UCSD-AML1 (cell line): ENCODE measurements at regions not wholly inside any gene's neighbourhood (a gene's known extent, or its start where the extent isn't known, plus 50 kb on each side); places are given as distances from the start of the nearest gene placed in this dataset.

Experiments
- DNase-seq: peaks from one replicate; lab custom pipeline; 2025; ENCODE audit not compliant: unreplicated experiment; lab: John Stamatoyannopoulos, UW

GRCh38 chr20:62580052-62580451 lies 62.3 kb upstream of the SLCO4A1 start:
- DNase-seq, result no peak

GRCh38 chr20:62580733-62581132 lies 61.6 kb upstream of the SLCO4A1 start:
- no peak for DNase-seq

GRCh38 chr20:62581308-62581707 lies 61.0 kb upstream of the SLCO4A1 start:
- no peak for DNase-seq

- no peak for DNase-seq
Observed at GRCh38 chr20:62581806-62582205, 60.5 kb upstream of the SLCO4A1 start.

- DNase-seq, result no peak
Observed at GRCh38 chr20:62583424-62583920, 58.8 kb upstream of the SLCO4A1 start.

GRCh38 chr20:62584671-62585460 lies 57.4 kb upstream of the SLCO4A1 start:
- no peak for DNase-seq

- DNase-seq, result no peak
Observed at GRCh38 chr20:62585461-62585970, 56.8 kb upstream of the SLCO4A1 start.

- no peak for DNase-seq
Observed at GRCh38 chr20:62586799-62587198, 55.5 kb upstream of the SLCO4A1 start.

- DNase-seq, result peak; percentile 35
Observed at GRCh38 chr20:62587757-62588402, 54.4 kb upstream of the SLCO4A1 start.

- DNase-seq, result no peak
Observed at GRCh38 chr20:62588458-62589149, 53.7 kb upstream of the SLCO4A1 start.

- no peak for DNase-seq
Observed at GRCh38 chr20:62589150-62589498, 53.2 kb upstream of the SLCO4A1 start.

- no peak for DNase-seq
Observed at GRCh38 chr20:62589720-62590119, 52.6 kb upstream of the SLCO4A1 start.

- DNase-seq, result no peak
Observed at GRCh38 chr20:62590309-62591121, 51.8 kb upstream of the SLCO4A1 start.

- DNase-seq, result no peak
Observed at GRCh38 chr20:62591122-62591468, 51.2 kb upstream of the SLCO4A1 start.

GRCh38 chr20:62591591-62591990 lies 50.7 kb upstream of the SLCO4A1 start:
- DNase-seq, result no peak
